ENCODE measurements at regions not wholly inside any gene's neighbourhood (a gene's known extent, or its start where the extent isn't known, plus 50 kb on each side); places are given as distances from the start of the nearest gene placed in this dataset.
"Not testable (repeated sequence)": the region's sequence is repeated elsewhere in the genome, so short reads cannot be mapped to it uniquely, and the experiment has no call there.

DNA sequence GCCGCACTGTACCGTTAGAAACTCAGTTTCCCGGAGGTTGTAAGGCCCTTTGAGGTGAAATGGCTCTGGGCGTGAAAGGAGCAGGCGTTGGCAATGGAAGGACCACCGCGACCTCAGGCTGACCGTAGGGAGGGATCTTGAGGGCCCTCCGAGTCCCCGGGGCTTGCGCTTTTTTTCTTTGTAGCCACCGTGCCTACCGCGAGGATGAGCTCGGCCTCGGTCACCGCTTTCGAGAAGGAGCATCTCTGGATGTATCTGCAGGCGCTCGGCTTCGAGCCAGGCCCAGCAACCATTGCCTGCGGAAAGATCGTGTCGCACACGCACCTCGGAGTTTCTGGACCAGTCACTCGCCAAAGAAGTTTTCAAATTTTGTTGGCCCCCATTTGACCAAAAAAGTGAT, 151.8 kb downstream of the POM121L12 start:
- TF ChIP-seq POLR2A (IDR thresholded peaks at IDR 0.05) = not testable (repeated sequence)
- TF ChIP-seq, protein P1, sequence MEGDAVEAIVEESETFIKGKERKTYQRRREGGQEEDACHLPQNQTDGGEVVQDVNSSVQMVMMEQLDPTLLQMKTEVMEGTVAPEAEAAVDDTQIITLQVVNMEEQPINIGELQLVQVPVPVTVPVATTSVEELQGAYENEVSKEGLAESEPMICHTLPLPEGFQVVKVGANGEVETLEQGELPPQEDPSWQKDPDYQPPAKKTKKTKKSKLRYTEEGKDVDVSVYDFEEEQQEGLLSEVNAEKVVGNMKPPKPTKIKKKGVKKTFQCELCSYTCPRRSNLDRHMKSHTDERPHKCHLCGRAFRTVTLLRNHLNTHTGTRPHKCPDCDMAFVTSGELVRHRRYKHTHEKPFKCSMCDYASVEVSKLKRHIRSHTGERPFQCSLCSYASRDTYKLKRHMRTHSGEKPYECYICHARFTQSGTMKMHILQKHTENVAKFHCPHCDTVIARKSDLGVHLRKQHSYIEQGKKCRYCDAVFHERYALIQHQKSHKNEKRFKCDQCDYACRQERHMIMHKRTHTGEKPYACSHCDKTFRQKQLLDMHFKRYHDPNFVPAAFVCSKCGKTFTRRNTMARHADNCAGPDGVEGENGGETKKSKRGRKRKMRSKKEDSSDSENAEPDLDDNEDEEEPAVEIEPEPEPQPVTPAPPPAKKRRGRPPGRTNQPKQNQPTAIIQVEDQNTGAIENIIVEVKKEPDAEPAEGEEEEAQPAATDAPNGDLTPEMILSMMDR (IDR thresholded peaks at IDR 0.05) = not testable (repeated sequence)
